ENCODE measurements at regions not wholly inside any gene's neighbourhood (a gene's known extent, or its start where the extent isn't known, plus 50 kb on each side); places are given as distances from the start of the nearest gene placed in this dataset.

- 71% methylated on average over 3 of the region's 3 CpGs for WGBS (ENCODE audit: low lambda C conversion rate, missing lambda C conversion rate)
- no peak overlapping the region for H3K4me3 ChIP-seq
- no peaks in the 10 kb centered on the region for H3K27me3 ChIP-seq
- no peaks in the 10 kb centered on the region for H4K20me1 ChIP-seq (ENCODE audit: insufficient read depth, poor library complexity, severe bottlenecking)
- H3K4me2 ChIP-seq = no peak overlapping the region
- no peaks in the 10 kb centered on the region for H3K79me2 ChIP-seq
- H2AFZ ChIP-seq = no peak overlapping the region
- H3K27ac ChIP-seq = no peak overlapping the region
- no peaks in the 10 kb centered on the region for H3K36me3 ChIP-seq (replicated peaks; ENCODE audit: insufficient read depth, low read depth)
- no peaks in the 10 kb centered on the region for H3K4me1 ChIP-seq (ENCODE audit: insufficient read depth)
- TF ChIP-seq EZH2 (IDR thresholded peaks at IDR 0.05; ENCODE audit: borderline replicate concordance) (no peak), EZH2phosphoT487 (IDR thresholded peaks at IDR 0.05; ENCODE audit: low read depth, severe bottlenecking, unreplicated experiment) (no peak), CTCF (IDR thresholded peaks at IDR 0.05; ENCODE audit: poor library complexity) (no peak)
- H3K9me3 ChIP-seq (ENCODE audit: low read depth) = no peaks in the 10 kb centered on the region
- DNase-seq (ENCODE audit: low spot score) = no peak
- no peaks in the 10 kb centered on the region for H3K9me2 ChIP-seq (replicated peaks; ENCODE audit: insufficient read depth)
Measured at GRCh38 chr12:114093520-114093919, 127.4 kb upstream of the RBM19 start.

DNA sequence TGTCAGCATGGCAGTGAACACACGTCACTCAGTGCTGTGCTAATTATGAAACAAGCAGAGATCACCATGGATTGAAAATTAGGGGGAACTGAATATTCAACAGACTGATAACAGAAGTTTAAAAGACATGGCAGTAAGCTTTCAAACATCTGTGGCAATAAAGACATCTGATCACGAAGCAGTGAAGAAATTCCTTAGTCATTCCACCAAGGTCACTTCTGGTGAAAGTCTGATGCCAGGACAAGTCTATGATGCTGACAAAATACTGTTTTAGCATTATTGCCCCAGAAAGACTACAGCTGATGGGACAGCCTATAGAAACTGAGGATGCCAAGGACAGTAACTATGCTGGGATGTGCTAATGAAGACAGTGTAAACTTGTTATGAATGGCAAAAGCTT is 126.9 kb upstream of the RBM19 start:
- Histone ChIP-seq H3K9me2 (replicated peaks; ENCODE audit: insufficient read depth) (no peaks in the 10 kb centered on the region), H3K79me2 (no peaks in the 10 kb centered on the region), H3K27me3 (no peaks in the 10 kb centered on the region), H3K4me3 (no peak overlapping the region), H4K20me1 (ENCODE audit: insufficient read depth, poor library complexity, severe bottlenecking) (no peaks in the 10 kb centered on the region), H3K27ac (no peak overlapping the region), H3K4me2 (no peak overlapping the region), H2AFZ (no peak overlapping the region), H3K9me3 (ENCODE audit: low read depth) (no peaks in the 10 kb centered on the region), H3K36me3 (replicated peaks; ENCODE audit: insufficient read depth, low read depth) (no peaks in the 10 kb centered on the region), H3K4me1 (ENCODE audit: insufficient read depth) (no peaks in the 10 kb centered on the region)
- no peak for DNase-seq (ENCODE audit: low spot score)
- 81% methylated on average over 2 of the region's 2 CpGs for WGBS (ENCODE audit: low lambda C conversion rate, missing lambda C conversion rate)
- TF ChIP-seq EZH2 (IDR thresholded peaks at IDR 0.05; ENCODE audit: borderline replicate concordance) = no peak
- no peak for TF ChIP-seq CTCF (IDR thresholded peaks at IDR 0.05; ENCODE audit: poor library complexity)
- no peak for TF ChIP-seq EZH2phosphoT487 (IDR thresholded peaks at IDR 0.05; ENCODE audit: low read depth, severe bottlenecking, unreplicated experiment)

GRCh38 chr12:114090211-114090610 is 124.1 kb upstream of the RBM19 start:
- no peaks in the 10 kb centered on the region for H3K9me3 ChIP-seq (ENCODE audit: low read depth)
- H4K20me1 ChIP-seq (ENCODE audit: insufficient read depth, poor library complexity, severe bottlenecking) = no peaks in the 10 kb centered on the region
- TF ChIP-seq CTCF (IDR thresholded peaks at IDR 0.05; ENCODE audit: poor library complexity) (no peak), EZH2 (IDR thresholded peaks at IDR 0.05; ENCODE audit: borderline replicate concordance) (no peak)
- H3K79me2 ChIP-seq = no peaks in the 10 kb centered on the region
- WGBS (ENCODE audit: low lambda C conversion rate, missing lambda C conversion rate) = 78% methylated on average over 5 of the region's 5 CpGs
- no peaks in the 10 kb centered on the region for H3K27me3 ChIP-seq
- no peak overlapping the region for H3K4me2 ChIP-seq
- H3K4me3 ChIP-seq = no peak overlapping the region
- no peak for DNase-seq (ENCODE audit: low spot score)
- no peaks in the 10 kb centered on the region for H3K9me2 ChIP-seq (replicated peaks; ENCODE audit: insufficient read depth)
- no peaks in the 10 kb centered on the region for H3K36me3 ChIP-seq (replicated peaks; ENCODE audit: insufficient read depth, low read depth)
- no peak overlapping the region for H2AFZ ChIP-seq
- H3K27ac ChIP-seq = no peak overlapping the region
- H3K4me1 ChIP-seq (ENCODE audit: insufficient read depth) = no peaks in the 10 kb centered on the region

GRCh38 chr12:114073076-114073475 is 107.0 kb upstream of the RBM19 start:
- no peaks in the 10 kb centered on the region for H3K9me3 ChIP-seq (ENCODE audit: low read depth)
- WGBS (ENCODE audit: low lambda C conversion rate, missing lambda C conversion rate) = 92% methylated on average over 3 of the region's 3 CpGs
- no peak overlapping the region for H3K27ac ChIP-seq
- H4K20me1 ChIP-seq (ENCODE audit: insufficient read depth, poor library complexity, severe bottlenecking) = no peaks in the 10 kb centered on the region
- no peak overlapping the region for H3K4me2 ChIP-seq
- H3K9me2 ChIP-seq (replicated peaks; ENCODE audit: insufficient read depth) = no peaks in the 10 kb centered on the region
- no peaks in the 10 kb centered on the region for H3K4me1 ChIP-seq (ENCODE audit: insufficient read depth)
- no peaks in the 10 kb centered on the region for H3K36me3 ChIP-seq (replicated peaks; ENCODE audit: insufficient read depth, low read depth)
- peaks cover 16% of the 10 kb centered on the region for H3K27me3 ChIP-seq
- DNase-seq (ENCODE audit: low spot score) = no peak
- H3K79me2 ChIP-seq = no peaks in the 10 kb centered on the region
- TF ChIP-seq EZH2 (IDR thresholded peaks at IDR 0.05; ENCODE audit: borderline replicate concordance) (no peak), CTCF (IDR thresholded peaks at IDR 0.05; ENCODE audit: poor library complexity) (no peak), EZH2phosphoT487 (IDR thresholded peaks at IDR 0.05; ENCODE audit: low read depth, severe bottlenecking, unreplicated experiment) (no peak)
- H2AFZ ChIP-seq = no peak overlapping the region
- H3K4me3 ChIP-seq = no peak overlapping the region

Data from hepatocyte (in vitro differentiated cells).